ENCODE measurements at regions not wholly inside any gene's neighbourhood (a gene's known extent, or its start where the extent isn't known, plus 50 kb on each side); places are given as distances from the start of the nearest gene placed in this dataset.

GRCh38 chr2:121159291-121160071 is 125.5 kb downstream of the TFCP2L1 start:
- no peak for TF ChIP-seq CTCF (IDR thresholded peaks at IDR 0.05 in 2 of 3, conservative IDR thresholded peaks at IDR 0.05 in 1 of 3; ENCODE audit: borderline replicate concordance in 1 of 3, insufficient read depth in 1 of 3, low read depth in 2 of 3, low read length in 2 of 3)
- TF ChIP-seq POLR2A (IDR thresholded peaks at IDR 0.05; ENCODE audit: borderline replicate concordance, extremely low read depth, insufficient read depth, insufficient read length), result no peak
- TF ChIP-seq EZH2 (IDR thresholded peaks at IDR 0.05), result no peak
